ENCODE measurements at regions not wholly inside any gene's neighbourhood (a gene's known extent, or its start where the extent isn't known, plus 50 kb on each side); places are given as distances from the start of the nearest gene placed in this dataset.

DNA sequence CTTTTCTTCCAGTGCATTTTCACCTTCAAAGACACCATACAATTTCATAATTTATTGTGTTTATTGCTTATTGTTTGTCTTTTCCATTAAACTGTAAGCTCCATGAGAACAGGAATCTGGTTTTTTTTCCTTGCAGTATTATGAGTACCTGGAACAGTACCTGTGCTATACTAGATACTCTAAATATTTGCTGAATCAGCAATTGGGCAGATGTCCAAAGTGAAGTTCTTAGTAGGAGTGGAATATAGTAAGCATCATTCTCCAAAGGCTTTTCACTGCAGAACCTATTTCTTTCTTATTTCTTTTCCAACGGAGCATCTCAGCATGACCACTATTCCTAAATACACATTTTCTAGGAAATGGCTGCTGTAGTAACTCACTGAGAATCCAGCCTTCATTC lies 269.0 kb upstream of the CCL2 start:
- H3K36me3 ChIP-seq (ENCODE audit: control insufficient read depth in 2 of 3, insufficient read depth in 3 of 3, low read length in 3 of 3) = no peaks in the 10 kb centered on the region
- DNase-seq (no peak), FAIRE-seq (no peak)
- no peaks in the 10 kb centered on the region for H3K4me1 ChIP-seq (ENCODE audit: control insufficient read depth in 2 of 3, insufficient read depth in 2 of 3, low read depth in 1 of 3, low read length in 3 of 3)
- H3K9ac ChIP-seq (ENCODE audit: low read length in 3 of 3) = no peak overlapping the region
- intact Hi-C loops (cut with DNase I) = no loop called here
- TF ChIP-seq, protein P1, sequence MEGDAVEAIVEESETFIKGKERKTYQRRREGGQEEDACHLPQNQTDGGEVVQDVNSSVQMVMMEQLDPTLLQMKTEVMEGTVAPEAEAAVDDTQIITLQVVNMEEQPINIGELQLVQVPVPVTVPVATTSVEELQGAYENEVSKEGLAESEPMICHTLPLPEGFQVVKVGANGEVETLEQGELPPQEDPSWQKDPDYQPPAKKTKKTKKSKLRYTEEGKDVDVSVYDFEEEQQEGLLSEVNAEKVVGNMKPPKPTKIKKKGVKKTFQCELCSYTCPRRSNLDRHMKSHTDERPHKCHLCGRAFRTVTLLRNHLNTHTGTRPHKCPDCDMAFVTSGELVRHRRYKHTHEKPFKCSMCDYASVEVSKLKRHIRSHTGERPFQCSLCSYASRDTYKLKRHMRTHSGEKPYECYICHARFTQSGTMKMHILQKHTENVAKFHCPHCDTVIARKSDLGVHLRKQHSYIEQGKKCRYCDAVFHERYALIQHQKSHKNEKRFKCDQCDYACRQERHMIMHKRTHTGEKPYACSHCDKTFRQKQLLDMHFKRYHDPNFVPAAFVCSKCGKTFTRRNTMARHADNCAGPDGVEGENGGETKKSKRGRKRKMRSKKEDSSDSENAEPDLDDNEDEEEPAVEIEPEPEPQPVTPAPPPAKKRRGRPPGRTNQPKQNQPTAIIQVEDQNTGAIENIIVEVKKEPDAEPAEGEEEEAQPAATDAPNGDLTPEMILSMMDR (IDR thresholded peaks at IDR 0.05; ENCODE audit: borderline replicate concordance, extremely low read depth, insufficient read depth) = no peak
- no peaks in the 10 kb centered on the region for H3K27me3 ChIP-seq (ENCODE audit: control insufficient read depth, insufficient read depth, low read length)
- no peak overlapping the region for H3K4me3 ChIP-seq (ENCODE audit: low read length in 3 of 3)
- no peaks in the 10 kb centered on the region for H3K9me3 ChIP-seq (ENCODE audit: control insufficient read depth in 2 of 3, insufficient read depth in 1 of 3, low read length in 3 of 3)
- H3K27ac ChIP-seq (ENCODE audit: low read depth in 2 of 2, low read length in 2 of 2) = no peak overlapping the region

DNA sequence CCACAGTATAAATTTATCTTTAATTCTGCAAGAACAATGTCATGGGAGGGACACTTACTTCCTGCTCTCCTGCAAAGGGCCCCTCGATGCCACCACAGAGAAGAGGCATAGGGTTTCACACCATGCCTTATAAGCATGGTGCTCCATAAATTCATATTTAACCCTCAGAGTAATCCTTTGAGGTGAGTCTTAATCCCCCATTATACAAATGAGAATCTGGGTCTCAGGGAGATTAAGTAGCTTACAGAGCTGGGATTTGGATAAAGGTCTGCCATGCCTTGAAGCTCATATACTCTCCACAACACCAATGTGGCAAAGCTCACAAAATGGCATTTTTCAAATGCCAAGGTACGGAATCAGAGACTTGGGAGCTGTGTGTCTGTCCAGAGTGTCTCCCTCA lies 268.5 kb upstream of the CCL2 start:
- no peaks in the 10 kb centered on the region for H3K4me1 ChIP-seq (ENCODE audit: control insufficient read depth in 2 of 3, insufficient read depth in 2 of 3, low read depth in 1 of 3, low read length in 3 of 3)
- no peaks in the 10 kb centered on the region for H3K9me3 ChIP-seq (ENCODE audit: control insufficient read depth in 2 of 3, insufficient read depth in 1 of 3, low read length in 3 of 3)
- H3K27me3 ChIP-seq (ENCODE audit: control insufficient read depth, insufficient read depth, low read length) = no peaks in the 10 kb centered on the region
- intact Hi-C loops (cut with DNase I) = no loop called here
- H3K27ac ChIP-seq (ENCODE audit: low read depth in 2 of 2, low read length in 2 of 2) = no peak overlapping the region
- TF ChIP-seq, protein P1 (IDR thresholded peaks at IDR 0.05; ENCODE audit: borderline replicate concordance, extremely low read depth, insufficient read depth) = no peak
- FAIRE-seq = no peak
- DNase-seq = no peak
- no peaks in the 10 kb centered on the region for H3K36me3 ChIP-seq (ENCODE audit: control insufficient read depth in 2 of 3, insufficient read depth in 3 of 3, low read length in 3 of 3)
- H3K9ac ChIP-seq (ENCODE audit: low read length in 3 of 3) = no peak overlapping the region
- H3K4me3 ChIP-seq (ENCODE audit: low read length in 3 of 3) = no peak overlapping the region

DNA sequence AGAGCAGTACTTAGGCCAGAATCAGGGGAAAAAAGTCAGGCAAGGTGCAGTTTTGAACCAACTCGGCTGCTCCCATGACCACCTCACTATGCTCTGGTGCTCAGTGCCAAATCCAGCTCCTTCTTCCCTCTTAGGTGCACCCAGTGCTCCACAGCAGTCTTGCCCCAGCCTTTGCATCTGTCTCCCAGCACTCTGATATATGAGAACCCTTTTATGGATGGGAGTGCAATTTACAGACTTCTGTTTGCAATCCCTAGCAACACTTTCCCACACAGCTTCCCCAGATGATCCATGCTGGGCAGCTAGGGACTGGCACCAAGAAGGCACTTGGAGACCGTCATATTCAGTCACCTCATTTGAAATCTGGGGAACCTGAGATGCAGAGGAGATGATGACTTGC lies 267.9 kb upstream of the CCL2 start:
- Histone ChIP-seq H3K27ac (ENCODE audit: low read depth in 2 of 2, low read length in 2 of 2) (no peak overlapping the region), H3K4me3 (ENCODE audit: low read length in 3 of 3) (no peak overlapping the region), H3K27me3 (ENCODE audit: control insufficient read depth, insufficient read depth, low read length) (no peaks in the 10 kb centered on the region), H3K9ac (ENCODE audit: low read length in 3 of 3) (no peak overlapping the region), H3K36me3 (ENCODE audit: control insufficient read depth in 2 of 3, insufficient read depth in 3 of 3, low read length in 3 of 3) (no peaks in the 10 kb centered on the region), H3K9me3 (ENCODE audit: control insufficient read depth in 2 of 3, insufficient read depth in 1 of 3, low read length in 3 of 3) (no peaks in the 10 kb centered on the region), H3K4me1 (ENCODE audit: control insufficient read depth in 2 of 3, insufficient read depth in 2 of 3, low read depth in 1 of 3, low read length in 3 of 3) (no peaks in the 10 kb centered on the region)
- intact Hi-C loops (cut with DNase I) = no loop called here
- TF ChIP-seq, protein P1 (IDR thresholded peaks at IDR 0.05; ENCODE audit: borderline replicate concordance, extremely low read depth, insufficient read depth) = no peak
- FAIRE-seq = no peak
- DNase-seq = no peak

Measured in kidney (tissue), 13 donors.